HG03280 (cell line): ENCODE measurements at regions not wholly inside any gene's neighbourhood (a gene's known extent, or its start where the extent isn't known, plus 50 kb on each side); places are given as distances from the start of the nearest gene placed in this dataset.
"Not testable (repeated sequence)": the region's sequence is repeated elsewhere in the genome, so short reads cannot be mapped to it uniquely, and the experiment has no call there.

Experiments used
- ATAC-seq: cut with Tn5 transposase; IDR thresholded peaks from one replicate; pipeline ENCODE4 v1.9.1; 2021; ENCODE audit warnings: mild to moderate bottlenecking, moderate library complexity; ENCODE audit not compliant: unreplicated experiment

- ATAC-seq = no peak
Observed at GRCh38 chr4:156420623-156421022, 467.0 kb upstream of the CTSO start.

GRCh38 chr4:156419080-156419685 is 465.5 kb upstream of the CTSO start:
- no peak for ATAC-seq

GRCh38 chr4:156414406-156414805 is 460.7 kb upstream of the CTSO start:
- ATAC-seq = no peak

- ATAC-seq = no peak
Observed at GRCh38 chr4:156413239-156414135, 459.8 kb upstream of the CTSO start.

GRCh38 chr4:156411531-156411930 is 457.9 kb upstream of the CTSO start:
- no peak for ATAC-seq

GRCh38 chr4:156408749-156409148 is 455.1 kb upstream of the CTSO start:
- ATAC-seq = no peak

GRCh38 chr4:156401371-156401770 is 447.7 kb upstream of the CTSO start:
- ATAC-seq = no peak

- ATAC-seq = no peak
Observed at GRCh38 chr4:156396534-156396933, 442.9 kb upstream of the CTSO start.

- no peak for ATAC-seq
Observed at GRCh38 chr4:156391325-156391653, 437.6 kb upstream of the CTSO start.

- ATAC-seq = no peak
Observed at GRCh38 chr4:156390599-156391324, 437.1 kb upstream of the CTSO start.

- ATAC-seq = no peak
Observed at GRCh38 chr4:156388826-156389225, 435.2 kb upstream of the CTSO start.

GRCh38 chr4:156378033-156378665 is 424.5 kb upstream of the CTSO start:
- ATAC-seq = no peak

GRCh38 chr4:156377036-156377710 is 423.5 kb upstream of the CTSO start:
- ATAC-seq = no peak

- ATAC-seq = no peak
Observed at GRCh38 chr4:156374894-156375293, 421.2 kb upstream of the CTSO start.

- no peak for ATAC-seq
Observed at GRCh38 chr4:156374069-156374468, 420.4 kb upstream of the CTSO start.

GRCh38 chr4:156367502-156367901 is 413.8 kb upstream of the CTSO start:
- not testable (repeated sequence) for ATAC-seq

GRCh38 chr4:156362581-156362980 is 408.9 kb upstream of the CTSO start:
- ATAC-seq = no peak

- ATAC-seq = no peak
Observed at GRCh38 chr4:156347412-156348075, 393.9 kb upstream of the CTSO start.

- no peak for ATAC-seq
Observed at GRCh38 chr4:156346959-156347385, 393.3 kb upstream of the CTSO start.

GRCh38 chr4:156344397-156344796 is 390.7 kb upstream of the CTSO start:
- no peak for ATAC-seq
